ENCODE measurements at regions not wholly inside any gene's neighbourhood (a gene's known extent, or its start where the extent isn't known, plus 50 kb on each side); places are given as distances from the start of the nearest gene placed in this dataset.

- DNase-seq = no peak
- Histone ChIP-seq H3K4me3 (no peak overlapping the region), H3K27me3 (ENCODE audit: insufficient read depth in 3 of 3, low read length in 2 of 3) (no peaks in the 10 kb centered on the region), H3K4me1 (no peaks in the 10 kb centered on the region), H3K9me3 (no peaks in the 10 kb centered on the region), H3K36me3 (ENCODE audit: insufficient read depth in 1 of 2, low read depth in 1 of 2) (no peaks in the 10 kb centered on the region), H3K27ac (no peak overlapping the region)
- TF ChIP-seq, protein P1, sequence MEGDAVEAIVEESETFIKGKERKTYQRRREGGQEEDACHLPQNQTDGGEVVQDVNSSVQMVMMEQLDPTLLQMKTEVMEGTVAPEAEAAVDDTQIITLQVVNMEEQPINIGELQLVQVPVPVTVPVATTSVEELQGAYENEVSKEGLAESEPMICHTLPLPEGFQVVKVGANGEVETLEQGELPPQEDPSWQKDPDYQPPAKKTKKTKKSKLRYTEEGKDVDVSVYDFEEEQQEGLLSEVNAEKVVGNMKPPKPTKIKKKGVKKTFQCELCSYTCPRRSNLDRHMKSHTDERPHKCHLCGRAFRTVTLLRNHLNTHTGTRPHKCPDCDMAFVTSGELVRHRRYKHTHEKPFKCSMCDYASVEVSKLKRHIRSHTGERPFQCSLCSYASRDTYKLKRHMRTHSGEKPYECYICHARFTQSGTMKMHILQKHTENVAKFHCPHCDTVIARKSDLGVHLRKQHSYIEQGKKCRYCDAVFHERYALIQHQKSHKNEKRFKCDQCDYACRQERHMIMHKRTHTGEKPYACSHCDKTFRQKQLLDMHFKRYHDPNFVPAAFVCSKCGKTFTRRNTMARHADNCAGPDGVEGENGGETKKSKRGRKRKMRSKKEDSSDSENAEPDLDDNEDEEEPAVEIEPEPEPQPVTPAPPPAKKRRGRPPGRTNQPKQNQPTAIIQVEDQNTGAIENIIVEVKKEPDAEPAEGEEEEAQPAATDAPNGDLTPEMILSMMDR (IDR thresholded peaks at IDR 0.05) = no peak
- no peak for ATAC-seq
- 34 to 56% (median 38%) methylated on average over 2 of the region's 2 CpGs for WGBS, 3 donors
- intact Hi-C loops (cut with DNase I) = no loop called here
Observed at GRCh38 chr12:89791286-89791685, 82.6 kb upstream of the ATP2B1 start.

DNA sequence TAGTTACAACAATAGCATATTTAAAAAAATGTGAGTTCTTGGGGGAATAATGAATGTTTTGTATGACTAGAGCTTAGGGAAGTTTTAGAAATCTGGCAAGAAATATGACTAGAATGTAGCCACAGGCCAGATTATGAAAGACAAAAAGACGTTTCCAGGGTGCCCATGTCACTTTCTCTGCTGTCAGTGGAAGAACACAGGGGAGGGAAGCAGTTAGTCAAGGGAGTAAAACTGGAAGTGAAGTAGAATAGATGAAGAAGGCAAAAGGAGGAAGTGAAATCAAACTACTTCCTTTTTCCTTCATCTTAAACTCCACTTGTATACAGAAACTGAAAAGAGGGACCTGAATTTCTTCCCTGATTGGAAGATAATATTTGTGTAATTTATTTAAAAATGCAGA is 81.2 kb upstream of the ATP2B1 start:
- intact Hi-C loops (cut with DNase I) = no loop called here
- Histone ChIP-seq H3K9me3 (no peaks in the 10 kb centered on the region), H3K4me3 (no peak overlapping the region), H3K36me3 (ENCODE audit: insufficient read depth in 1 of 2, low read depth in 1 of 2) (no peaks in the 10 kb centered on the region), H3K4me1 (no peaks in the 10 kb centered on the region), H3K27ac (no peak overlapping the region), H3K27me3 (ENCODE audit: insufficient read depth in 3 of 3, low read length in 2 of 3) (no peaks in the 10 kb centered on the region)
- TF ChIP-seq, protein P1 (IDR thresholded peaks at IDR 0.05) = no peak
- 9 to 38% (median 24%) methylated on average over 1 of the region's 1 CpG for WGBS, 3 donors
- ATAC-seq (no peak), DNase-seq (no peak)

DNA sequence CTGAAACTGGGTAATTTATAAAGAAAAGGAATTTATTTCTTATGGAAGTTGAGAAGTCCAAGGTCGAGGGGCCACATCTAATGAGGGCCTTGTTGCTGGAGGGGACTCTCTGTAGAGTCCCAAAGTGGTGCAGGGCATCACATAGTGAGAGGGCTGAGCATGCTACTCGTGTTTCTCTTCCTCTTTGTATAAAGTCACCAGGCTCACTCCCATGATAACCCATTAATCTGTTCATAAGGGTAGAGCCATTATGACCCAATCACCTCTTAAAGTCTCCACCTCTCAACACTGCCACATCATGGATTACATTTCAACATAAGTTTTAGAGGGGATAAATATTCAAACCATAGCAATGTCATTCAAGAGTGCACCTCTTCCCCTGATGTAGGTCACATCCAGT is 79.1 kb upstream of the ATP2B1 start:
- Histone ChIP-seq H3K4me3 (no peak overlapping the region), H3K27ac (no peak overlapping the region), H3K4me1 (no peaks in the 10 kb centered on the region), H3K9me3 (no peaks in the 10 kb centered on the region), H3K27me3 (ENCODE audit: insufficient read depth in 3 of 3, low read length in 2 of 3) (no peaks in the 10 kb centered on the region), H3K36me3 (ENCODE audit: insufficient read depth in 1 of 2, low read depth in 1 of 2) (no peaks in the 10 kb centered on the region)
- no peak for ATAC-seq
- intact Hi-C loops (cut with DNase I) = no loop called here
- TF ChIP-seq, protein P1 (IDR thresholded peaks at IDR 0.05) = no peak
- no peak for DNase-seq
- 72 to 81% (median 80%) methylated on average over 2 of the region's 2 CpGs for WGBS, 3 donors

GRCh38 chr12:89786177-89786810 is 77.7 kb upstream of the ATP2B1 start:
- Histone ChIP-seq H3K9me3 (no peaks in the 10 kb centered on the region), H3K4me3 (no peak overlapping the region), H3K27me3 (ENCODE audit: insufficient read depth in 3 of 3, low read length in 2 of 3) (no peaks in the 10 kb centered on the region), H3K4me1 (no peaks in the 10 kb centered on the region), H3K27ac (no peak overlapping the region), H3K36me3 (ENCODE audit: insufficient read depth in 1 of 2, low read depth in 1 of 2) (no peaks in the 10 kb centered on the region)
- intact Hi-C loops (cut with DNase I) = no loop called here
- ATAC-seq = no peak
- TF ChIP-seq, protein P1 (IDR thresholded peaks at IDR 0.05) = no peak
- DNase-seq = no peak
- WGBS, 3 donors = 90 to 93% (median 93%) methylated on average over 2 of the region's 2 CpGs

Measured in psoas muscle (tissue), 7 donors.